CD1c-positive myeloid dendritic cell (primary cell): ENCODE measurements at regions not wholly inside any gene's neighbourhood (a gene's known extent, or its start where the extent isn't known, plus 50 kb on each side); places are given as distances from the start of the nearest gene placed in this dataset.
"Not testable (repeated sequence)": the region's sequence is repeated elsewhere in the genome, so short reads cannot be mapped to it uniquely, and the experiment has no call there.

ENCODE experiments used
- DNase-seq: peaks from one replicate; pipeline ENCODE4 v3.0.0-alpha.2; 2016; ENCODE audit errors: extremely low spot score

DNA sequence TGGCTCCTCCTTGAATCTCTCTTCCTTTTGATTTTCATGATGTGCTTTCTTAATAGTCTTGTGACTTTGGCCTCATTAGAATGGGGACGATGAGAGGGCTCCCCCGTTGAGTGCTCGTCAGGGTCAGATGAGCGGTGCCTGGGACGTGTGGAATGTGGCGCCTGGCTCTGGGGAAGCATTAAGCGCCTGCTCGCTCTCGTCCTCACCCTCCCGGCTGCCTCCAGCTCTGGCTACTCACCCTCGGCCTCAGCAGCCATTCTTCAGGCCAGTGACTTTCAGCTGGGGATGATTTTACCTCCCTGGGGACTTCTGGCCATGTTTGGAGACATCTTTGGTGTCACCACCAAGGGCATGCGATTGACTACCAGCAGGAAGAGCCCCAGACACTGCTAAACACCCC is 69.7 kb downstream of the RPS6KA4 start:
- DNase-seq = no peak

DNA sequence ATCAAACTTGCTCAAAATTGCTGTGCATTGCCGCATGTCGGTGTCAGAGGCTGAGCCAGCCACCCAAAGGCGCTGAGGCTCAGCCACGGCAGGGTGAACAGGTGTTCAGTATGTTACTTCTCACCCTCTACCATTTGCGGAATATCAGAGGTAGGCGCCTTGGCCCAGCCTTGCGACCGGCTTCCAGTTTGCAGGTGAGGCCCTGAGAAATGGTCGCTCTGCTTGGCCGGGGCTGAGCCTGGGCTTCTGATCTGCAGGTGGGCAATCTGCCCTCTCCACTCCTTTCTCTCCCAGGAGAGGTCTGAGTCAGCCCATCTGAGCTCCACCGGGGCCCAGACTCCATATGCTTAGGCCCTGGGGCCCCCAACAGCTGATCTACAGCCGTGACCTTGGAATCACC is 71.0 kb downstream of the RPS6KA4 start:
- DNase-seq = no peak

DNA sequence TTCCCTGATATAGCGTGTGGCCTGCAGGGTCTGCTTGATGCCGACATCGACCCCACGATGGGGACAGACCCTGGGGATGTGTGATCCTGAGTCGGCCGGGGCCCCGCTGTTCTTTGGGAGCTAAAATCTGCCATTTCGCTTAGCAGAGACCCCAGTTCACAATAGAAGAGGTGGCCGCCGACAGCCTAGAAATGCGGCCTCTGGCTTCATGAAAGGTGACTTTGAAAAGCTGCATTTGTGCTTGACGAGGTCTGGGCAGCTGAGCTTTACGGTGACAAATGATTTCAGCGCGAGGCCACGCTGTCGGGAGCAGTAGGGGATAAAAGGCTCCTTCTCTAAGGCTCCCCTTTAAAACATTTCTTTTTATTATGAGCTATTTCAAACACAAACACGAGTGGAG is 71.7 kb downstream of the RPS6KA4 start:
- no peak for DNase-seq

DNA sequence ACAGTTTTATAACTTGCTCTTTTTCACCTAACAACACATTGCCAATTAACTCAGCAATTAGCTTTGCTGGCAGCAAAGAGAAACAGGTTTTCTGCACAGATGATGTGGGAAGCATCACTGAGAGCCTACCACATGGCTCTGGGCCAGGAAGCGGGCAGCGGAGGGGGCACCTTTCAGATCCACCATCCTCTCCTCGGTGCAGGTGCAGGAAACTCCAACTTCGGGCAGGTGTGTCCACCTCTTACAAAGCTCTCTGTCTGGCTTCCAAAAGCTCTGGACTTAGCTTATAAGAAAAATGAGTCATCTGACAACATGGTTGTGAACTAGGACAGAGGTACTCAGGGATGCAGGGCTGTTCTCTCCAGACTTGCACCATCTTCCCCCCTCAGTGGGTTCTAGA is 77.0 kb downstream of the RPS6KA4 start:
- DNase-seq = no peak

DNA sequence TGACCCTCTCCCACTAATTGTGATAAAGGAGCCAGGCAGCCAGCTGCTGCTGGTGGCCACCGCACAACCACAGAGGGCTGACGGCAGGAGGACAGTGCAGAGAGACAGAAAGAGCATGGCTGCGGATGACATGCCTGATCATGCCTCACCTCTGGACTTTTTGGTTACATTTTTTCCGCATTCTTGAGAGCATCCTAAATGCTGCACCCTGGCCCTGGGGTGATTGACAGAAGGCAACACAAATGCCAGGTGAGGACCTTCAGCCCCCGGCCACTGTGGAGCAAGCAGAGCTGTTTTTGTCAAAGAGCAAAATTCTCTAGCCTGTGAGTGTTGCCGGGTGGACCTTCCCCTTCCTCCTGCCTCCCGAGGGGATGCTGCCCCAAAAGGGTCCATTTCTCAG is 78.5 kb downstream of the RPS6KA4 start:
- no peak for DNase-seq

DNA sequence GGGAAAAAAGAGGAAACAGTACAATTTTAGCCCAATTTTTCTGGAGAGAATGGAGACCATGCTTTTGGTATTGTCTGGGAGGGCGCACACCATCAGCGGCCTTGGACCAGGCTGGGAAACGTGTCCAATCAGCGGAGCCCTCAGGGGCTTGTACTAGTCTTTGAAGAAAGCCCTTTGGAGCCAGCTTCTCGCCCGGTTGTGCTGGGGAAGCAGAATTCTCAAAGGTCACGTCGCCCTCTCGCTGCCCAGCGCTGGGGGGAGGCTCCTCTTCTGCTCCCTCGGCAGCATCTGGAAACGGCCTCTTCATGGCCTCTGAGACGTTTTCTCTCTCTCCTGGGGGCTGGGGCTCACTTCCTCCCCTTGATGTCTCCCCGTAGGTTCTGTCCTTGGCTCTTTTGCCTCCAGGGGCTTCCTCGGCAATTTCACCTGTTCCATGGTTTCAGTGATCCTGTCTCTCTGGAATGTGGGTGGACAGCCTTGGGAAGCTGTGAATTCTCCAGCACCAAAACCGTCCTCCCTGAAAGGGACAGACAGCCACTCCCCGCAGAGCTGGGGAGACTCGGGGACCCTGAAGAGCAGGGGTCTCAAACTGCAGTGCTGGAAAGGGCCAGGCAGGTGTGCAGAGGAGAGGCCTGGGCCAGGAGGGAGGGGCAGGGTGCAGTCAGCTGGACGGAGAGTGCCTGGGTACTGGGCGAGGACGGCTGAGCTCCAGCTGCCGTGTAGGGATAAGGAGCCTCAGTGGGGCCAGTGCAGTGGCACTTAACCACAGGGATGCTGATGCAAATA is 80.2 kb downstream of the RPS6KA4 start:
- DNase-seq = no peak

DNA sequence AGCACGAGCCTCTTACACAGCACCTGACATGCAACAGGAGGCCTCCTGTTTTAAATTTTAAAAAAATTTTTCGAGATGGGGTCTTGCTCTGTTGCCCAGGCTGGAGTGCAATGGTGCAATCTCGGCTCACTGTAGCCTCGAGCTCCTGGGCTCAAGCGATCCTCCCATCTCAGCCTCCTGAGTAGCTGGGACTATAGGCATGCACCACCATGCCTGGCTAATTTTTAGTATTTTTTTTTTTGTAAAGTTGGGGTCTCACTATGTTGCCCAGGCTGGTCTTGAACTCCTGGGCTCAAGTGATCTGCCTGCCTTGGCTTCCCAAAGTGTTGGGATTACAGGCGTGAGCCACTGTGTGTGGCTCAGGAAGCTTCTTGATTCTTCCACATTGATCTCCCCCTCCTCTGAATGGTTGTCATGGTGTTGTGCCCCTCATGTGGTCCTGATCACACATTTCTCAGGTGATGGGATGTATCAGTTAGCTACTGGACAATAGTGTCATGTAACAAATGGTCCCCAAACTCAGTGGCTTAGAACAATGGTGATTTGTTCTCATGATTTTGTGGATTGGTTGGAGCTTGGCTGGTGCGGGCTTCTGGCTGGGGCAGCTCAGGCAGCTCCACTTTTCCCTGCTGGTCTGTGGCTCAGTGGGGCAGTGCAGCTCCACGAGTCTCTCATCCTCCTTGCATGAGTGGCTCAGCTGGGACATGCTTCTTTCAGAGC is 81.0 kb downstream of the RPS6KA4 start:
- not testable (repeated sequence) for DNase-seq

DNA sequence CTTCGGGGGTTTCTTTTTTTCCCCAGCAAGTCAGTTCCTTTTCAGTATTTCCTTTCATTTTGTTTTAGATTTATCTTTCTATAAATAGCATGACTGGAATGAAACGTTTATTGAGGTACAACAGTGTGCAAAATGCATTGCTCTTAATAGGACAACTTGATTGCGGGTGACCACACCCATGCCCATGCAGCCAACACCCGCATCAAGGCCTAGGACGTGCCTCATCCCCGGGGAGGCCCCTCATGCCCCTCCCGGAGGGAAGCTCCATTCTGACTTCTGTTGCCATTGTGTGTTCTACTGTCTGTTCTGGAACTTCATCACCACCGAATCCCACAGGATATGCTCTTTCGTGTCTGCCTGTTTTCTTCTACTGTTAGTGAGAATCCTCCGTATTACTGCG is 82.2 kb downstream of the RPS6KA4 start:
- DNase-seq = no peak

DNA sequence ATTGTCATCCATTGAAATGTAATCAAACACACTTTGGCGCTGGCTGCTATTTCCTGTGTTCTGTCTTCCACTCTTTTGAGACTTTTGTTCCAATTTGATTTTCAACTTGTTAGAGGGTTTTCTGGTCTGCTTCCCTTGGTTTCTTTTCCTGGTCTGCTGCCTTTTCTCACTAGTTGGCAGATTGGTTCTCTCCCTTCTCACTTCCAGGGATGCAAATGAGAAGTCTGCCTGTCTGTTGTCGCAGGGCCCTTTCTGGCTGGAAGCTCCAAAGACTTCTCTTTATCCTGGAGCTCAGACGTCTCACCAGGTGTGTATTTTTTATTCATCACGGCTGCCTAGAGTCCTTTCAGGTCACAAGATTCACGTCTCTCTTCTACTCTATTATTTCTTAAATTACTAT is 84.0 kb downstream of the RPS6KA4 start:
- DNase-seq = no peak

DNA sequence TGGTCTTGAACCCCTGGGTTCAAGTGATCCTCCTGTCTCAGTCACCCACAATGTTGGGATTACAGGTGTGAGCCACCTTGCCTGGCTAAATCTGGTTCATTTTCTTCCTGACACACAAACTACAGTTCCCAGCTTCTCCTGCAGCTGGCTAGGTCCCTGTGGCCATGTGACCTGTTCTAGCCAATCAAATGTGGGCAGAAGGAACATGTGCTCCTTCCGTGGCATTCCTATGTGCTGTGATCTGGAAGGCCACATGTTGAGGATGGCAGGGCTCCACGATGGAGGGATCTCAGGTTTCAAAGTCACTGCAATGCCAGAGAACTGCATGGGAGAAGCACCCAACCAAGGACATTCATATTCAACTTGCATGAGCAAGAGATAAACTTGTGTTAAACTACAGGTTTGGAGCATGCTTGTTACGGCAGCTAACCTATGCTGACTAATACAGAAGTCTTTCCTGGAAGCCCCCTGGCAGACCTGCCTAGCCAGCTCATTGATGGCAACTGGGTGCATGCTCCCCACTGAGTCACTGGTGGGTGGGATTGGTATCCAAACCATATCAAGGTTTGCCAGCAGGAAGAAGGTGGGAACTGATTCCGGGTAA is 86.0 kb downstream of the RPS6KA4 start:
- no peak for DNase-seq

DNA sequence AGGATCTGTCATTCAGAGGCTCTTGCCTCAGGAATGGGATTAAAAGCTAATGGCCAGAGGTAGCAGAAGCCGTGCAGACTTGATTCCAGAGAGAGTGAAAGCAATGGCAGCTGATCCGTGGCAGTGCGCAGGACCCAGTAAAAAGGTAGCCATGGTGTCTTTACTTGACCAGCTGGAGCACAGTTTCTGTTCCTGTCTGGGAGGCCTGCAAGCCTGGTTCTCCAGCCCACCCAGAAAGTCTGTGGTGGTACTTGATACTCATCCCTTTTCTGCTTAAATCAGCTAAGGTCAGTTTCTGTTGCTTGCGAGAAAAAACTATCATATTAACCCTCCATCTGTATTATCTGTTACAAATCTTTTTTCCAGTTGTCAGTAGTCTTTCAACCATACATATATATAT is 86.7 kb downstream of the RPS6KA4 start:
- DNase-seq = no peak

DNA sequence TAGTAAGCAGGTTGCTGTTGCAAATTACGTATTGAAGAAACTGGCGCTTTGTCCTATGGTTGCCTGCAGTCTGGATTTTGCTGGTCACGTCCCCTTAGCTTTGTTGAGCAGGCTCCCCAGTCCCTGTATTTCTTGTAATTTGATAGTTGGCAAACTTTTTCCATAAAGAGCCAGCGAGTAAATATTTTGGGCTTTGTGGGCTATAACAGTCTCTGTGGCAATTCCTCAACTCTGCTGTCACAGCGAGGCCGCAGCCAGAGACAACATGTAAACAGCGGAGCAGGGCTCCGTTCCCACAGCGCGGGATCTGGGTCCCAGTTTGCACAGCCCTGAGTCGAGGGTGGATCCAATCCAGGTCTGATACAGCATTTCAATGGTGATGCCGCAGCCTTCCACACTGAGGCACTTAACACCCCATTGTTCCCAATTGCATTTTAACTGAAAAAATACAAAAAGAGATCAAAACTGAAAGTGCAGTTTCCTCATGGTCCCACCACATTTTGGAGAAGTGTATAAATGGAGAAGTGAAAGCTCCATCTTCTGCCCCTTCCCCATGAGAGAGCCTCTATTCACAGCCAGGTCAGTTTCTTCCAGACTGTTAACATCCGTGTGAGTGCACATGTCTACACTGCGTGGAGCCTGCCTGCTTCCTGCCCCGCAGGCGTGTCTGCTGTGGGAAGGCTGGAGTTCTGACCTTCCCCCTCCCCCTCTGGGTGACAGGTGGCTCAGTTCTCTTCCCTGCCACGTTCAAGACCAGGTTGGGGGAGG is 89.1 kb downstream of the RPS6KA4 start:
- DNase-seq = peak; percentile 91

DNA sequence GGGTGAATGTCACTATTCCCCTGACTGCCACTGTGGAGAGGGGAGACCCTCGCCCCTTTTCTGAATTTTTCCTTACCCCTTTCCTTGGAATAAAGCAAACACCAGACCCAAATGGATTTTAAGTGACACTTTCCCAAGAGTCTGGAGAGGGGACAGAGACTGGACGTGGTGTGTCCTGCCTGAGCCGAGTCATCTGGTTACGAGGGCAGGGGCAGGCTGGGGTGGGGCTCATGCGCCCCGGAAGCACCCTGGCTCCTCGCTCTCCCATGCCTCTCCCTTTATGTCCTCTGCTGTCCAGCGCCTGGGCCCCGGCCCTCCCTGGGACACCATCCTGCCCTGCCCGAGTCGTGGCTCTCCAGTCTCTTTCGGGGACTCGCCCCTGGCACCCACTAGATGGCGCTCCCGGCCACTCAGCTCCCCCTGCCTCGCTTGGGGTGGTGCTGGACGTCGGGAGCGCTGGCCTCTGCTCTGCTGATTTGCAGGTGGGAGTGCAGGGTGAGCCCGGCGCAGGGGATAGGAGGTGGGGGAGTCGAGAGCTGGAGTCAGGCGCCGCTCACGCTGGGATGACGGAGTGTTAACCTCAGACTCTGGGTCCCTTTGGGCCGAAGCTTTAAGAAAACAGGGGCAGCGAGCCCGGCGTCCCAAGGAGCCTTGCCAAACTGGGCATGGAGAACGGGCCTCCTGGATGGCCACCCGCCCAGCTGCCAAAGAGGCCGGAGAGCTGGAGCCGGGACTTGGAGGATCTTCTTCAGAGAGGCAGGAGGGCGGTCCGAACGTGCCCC is 89.8 kb downstream of the RPS6KA4 start:
- DNase-seq = peak; percentile 87

DNA sequence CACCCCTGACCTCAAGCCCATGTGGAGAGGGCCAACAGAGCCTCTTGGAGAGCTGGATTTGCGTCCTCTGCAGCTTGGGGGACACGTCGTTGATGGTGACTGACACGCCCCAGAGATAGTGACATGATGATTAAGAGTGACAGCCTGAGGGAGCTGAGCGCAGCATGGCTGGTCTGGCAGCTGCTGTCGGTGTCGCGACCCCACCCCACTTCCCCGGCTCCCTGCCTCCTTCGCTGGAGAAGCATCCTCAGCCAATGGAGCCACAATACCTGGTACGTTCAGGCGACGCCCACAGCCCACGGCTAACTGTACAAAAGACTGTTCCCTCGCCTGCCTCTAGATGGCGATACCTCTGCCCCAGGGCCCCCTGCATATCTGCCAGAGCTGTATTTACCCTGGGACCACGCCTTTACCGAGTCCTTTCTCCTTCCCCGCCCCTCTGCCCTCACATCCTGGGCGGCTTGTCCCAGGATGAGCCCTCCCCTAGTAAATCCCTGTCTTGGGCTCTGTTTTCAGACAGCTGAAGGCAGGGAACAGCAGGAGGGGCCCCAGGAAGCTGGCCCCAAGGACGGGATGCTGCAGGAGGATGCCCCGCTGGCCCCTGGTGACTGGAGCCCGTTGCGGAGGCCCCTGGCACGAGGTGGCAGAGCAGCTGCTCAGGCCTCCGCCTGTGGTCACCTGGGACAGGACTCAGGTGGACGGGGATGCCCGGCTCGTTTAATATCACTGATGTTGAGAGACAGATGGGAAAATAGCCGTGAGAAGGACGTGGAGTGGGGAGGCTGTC is 90.6 kb downstream of the RPS6KA4 start:
- DNase-seq = peak; percentile 79

DNA sequence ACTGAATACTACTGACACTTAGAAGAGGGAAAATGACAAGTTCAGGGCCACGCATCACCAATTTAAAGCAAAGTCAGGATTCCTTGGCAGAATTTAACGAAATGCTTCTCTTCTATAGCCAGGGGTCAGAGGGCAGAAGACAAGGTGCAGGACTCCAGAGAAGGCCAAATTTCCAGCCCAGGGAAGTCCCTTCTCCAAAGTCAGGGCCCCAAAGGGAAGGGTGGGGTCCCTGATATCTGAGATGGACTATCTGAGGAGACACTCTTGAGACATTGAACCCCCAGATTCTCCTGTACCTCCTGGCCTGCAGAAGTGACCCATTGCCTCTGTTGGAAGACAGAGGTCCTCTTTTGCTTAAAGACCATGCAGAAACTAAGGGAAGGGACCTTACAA is 91.2 kb downstream of the RPS6KA4 start:
- DNase-seq = no peak

DNA sequence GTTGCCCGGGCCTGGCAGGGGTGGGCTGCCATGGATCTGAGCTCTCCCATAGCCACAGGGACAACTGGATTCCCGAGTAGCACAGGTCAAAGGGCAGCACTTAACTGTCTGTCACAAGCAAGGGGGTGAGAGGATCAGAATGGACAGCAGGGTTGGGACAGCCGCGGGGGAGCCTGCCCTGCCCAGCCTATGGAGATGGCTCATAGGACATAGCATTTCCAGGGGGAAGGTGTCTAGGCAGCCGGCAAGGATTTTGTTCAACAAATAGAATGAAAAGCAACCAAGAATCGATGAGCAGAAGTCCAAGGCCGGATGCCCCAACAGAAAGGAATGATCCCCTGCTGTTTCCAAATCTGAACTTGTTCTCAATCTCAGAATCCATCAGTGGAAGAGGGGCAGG is 92.9 kb downstream of the RPS6KA4 start:
- no peak for DNase-seq

DNA sequence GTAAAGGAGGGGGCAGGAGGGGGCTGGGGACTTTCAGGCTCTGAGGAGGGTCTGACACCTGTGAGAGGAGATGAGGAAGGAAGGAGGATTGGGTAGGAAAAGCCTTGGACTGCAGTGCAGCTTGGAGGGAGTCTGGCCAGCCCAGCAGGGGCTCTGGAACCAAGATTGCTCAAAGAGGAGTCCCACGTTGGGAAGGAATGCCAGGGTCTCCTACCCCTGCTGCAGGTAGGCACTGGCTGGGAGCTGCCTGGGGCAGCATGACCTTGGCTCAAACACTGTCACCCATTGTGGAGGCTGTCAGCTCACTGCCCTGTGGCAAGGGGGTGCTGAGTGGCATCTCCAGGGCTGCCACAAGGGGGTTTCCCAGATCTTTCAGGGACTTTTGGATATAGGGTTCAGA is 94.5 kb downstream of the RPS6KA4 start:
- no peak for DNase-seq

DNA sequence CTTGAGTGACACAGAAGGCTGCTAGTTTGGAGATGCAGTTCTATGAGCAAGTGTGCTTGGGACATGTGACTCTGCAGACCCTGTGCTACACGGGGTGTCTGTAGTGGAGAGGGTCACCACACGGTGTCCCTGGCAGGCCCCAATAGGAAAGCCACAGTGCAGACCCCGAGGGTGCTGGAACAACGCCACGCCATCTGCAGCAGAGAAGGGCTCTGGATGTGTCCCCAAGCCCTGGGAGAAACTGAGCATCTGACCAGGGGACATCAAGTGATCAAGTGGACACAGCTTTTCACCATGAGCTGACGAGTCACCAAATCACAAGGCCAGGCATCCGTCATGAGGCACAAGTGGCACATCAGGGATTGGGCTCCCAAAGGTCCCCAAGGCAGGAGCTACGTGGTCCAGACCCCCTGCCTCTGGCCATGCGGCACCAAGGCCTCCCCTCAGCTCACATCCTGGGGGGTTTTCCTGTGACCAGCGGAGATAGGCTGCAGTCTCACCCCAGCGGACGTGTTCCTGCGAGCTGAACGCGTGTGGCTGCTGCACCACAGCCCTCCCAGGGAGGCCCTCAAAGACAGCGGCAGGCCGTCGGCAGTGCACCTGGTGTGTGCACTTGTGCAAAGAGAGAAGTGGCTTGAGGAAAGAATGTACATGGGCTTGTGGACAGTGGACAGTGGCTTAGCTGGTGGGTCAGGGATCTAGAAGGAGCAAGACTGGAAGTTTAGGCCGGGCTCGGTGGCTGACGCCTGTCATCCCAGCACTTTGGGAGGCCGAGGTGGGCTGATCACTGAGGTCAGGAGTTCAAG is 96.7 kb downstream of the RPS6KA4 start:
- DNase-seq = no peak

DNA sequence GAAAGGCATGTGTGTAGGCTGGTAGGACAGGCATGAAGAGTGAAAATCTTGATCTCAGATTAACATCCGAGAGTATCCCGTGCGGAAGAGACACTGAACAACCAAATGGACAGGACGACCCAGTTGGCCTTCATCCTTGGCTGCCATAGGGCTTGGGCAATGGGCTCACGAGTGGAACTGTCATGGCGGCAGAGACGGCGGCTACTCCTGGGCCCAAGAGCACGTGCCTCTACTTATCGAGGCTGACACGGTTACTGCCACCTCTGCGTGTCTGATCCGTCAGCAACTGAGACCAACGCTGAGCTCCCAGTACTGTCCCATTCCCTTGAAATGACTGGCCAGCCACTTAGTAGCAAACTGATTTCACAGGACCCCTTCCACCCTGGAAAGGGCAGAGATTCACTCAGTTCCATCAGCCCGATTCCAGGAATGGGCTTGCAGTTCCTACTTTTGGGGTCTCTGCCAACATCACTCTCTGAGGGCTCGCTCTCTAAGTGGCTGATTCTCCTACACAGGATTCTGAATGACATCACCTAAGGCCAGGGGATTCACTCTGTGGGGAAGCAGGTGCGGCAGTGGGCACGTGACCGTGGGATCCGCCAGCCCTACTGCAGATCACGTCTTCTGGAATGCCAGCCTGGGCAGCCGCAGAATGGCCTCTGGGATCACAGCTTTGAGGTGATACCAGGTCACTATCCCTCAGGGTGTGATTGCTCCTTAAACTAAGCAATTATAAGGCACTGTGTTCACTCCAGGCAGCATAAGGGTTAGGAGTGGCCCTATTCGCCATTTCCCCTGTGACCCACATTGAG is 97.8 kb downstream of the RPS6KA4 start:
- no peak for DNase-seq
